Mesothelial cell of epicardium (in vitro differentiated cells): ENCODE measurements at regions not wholly inside any gene's neighbourhood (a gene's known extent, or its start where the extent isn't known, plus 50 kb on each side); places are given as distances from the start of the nearest gene placed in this dataset.
"Not testable (repeated sequence)": the region's sequence is repeated elsewhere in the genome, so short reads cannot be mapped to it uniquely, and the experiment has no call there.

Experiments used
- DNase-seq, 2 experiments: peaks; one replicate each; pipeline ENCODE4 v3.0.0; 2021; ENCODE audit warnings: low spot score in 2 of 2; ENCODE audit not compliant: unreplicated experiment in 2 of 2
- H3K27ac Mint-ChIP-seq: 2 replicates; pipeline ENCODE4 v1.8.0; 2021; ENCODE audit warnings: mixed read lengths
- H3K27me3 Mint-ChIP-seq: 2 replicates; pipeline ENCODE4 v1.8.0; 2021; ENCODE audit warnings: low read depth, mixed read lengths
- H3K36me3 Mint-ChIP-seq: 2 replicates; pipeline ENCODE4 v1.8.0; 2021; ENCODE audit warnings: mixed read lengths
- H3K4me1 Mint-ChIP-seq: 2 replicates; pipeline ENCODE4 v1.8.0; 2021; ENCODE audit warnings: mixed read lengths
- H3K4me3 Mint-ChIP-seq: 2 replicates; pipeline ENCODE4 v1.8.0; 2021; ENCODE audit warnings: mild to moderate bottlenecking, moderate library complexity, mixed read lengths
- H3K9me3 Mint-ChIP-seq: 2 replicates; pipeline ENCODE4 v1.8.0; 2021; ENCODE audit warnings: mixed read lengths
- TF ChIP-seq, protein P1 (sequence below): fragments of 200-600 bp; sonication (generic); IDR thresholded peaks from one replicate; pipeline ENCODE4 v1.5.0; 2021; ENCODE audit warnings: antibody characterized with exemption; ENCODE audit not compliant: unreplicated experiment

DNA sequence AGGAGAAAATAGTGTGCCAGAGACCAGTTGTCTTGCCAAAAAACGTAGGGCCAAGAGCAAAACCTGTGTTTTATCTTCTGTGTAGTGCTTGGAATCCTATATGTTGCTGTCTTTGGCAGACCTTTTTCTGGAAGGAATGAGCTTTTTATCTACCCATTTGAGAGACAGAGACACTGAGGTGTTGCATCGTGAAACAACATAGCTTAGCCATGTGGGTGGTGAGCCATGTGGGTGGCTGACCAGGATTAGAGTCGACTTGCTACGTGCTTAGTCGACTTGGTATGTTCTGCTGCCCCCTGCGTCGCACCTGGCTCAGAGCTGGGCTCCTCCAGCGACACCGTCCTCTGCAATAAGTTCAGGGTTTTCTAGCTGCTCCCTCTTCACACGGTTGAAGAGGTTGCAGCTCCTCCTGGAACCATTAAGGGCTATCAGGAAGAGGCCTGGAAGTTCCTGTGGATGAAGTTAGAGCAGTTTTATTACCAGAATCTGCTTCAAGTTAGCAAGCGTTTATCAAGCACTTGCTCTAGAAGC lies 175.8 kb downstream of the SH2D4B start:
- no peak overlapping the region for H3K27ac Mint-ChIP-seq
- peaks cover 11% of the 10 kb centered on the region for H3K4me1 Mint-ChIP-seq
- H3K9me3 Mint-ChIP-seq, result no peaks in the 10 kb centered on the region
- H3K4me3 Mint-ChIP-seq, result no peak overlapping the region
- DNase-seq, result no peak
- TF ChIP-seq, protein P1, sequence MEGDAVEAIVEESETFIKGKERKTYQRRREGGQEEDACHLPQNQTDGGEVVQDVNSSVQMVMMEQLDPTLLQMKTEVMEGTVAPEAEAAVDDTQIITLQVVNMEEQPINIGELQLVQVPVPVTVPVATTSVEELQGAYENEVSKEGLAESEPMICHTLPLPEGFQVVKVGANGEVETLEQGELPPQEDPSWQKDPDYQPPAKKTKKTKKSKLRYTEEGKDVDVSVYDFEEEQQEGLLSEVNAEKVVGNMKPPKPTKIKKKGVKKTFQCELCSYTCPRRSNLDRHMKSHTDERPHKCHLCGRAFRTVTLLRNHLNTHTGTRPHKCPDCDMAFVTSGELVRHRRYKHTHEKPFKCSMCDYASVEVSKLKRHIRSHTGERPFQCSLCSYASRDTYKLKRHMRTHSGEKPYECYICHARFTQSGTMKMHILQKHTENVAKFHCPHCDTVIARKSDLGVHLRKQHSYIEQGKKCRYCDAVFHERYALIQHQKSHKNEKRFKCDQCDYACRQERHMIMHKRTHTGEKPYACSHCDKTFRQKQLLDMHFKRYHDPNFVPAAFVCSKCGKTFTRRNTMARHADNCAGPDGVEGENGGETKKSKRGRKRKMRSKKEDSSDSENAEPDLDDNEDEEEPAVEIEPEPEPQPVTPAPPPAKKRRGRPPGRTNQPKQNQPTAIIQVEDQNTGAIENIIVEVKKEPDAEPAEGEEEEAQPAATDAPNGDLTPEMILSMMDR, result no peak
- H3K27me3 Mint-ChIP-seq, result no peaks in the 10 kb centered on the region
- no peaks in the 10 kb centered on the region for H3K36me3 Mint-ChIP-seq

DNA sequence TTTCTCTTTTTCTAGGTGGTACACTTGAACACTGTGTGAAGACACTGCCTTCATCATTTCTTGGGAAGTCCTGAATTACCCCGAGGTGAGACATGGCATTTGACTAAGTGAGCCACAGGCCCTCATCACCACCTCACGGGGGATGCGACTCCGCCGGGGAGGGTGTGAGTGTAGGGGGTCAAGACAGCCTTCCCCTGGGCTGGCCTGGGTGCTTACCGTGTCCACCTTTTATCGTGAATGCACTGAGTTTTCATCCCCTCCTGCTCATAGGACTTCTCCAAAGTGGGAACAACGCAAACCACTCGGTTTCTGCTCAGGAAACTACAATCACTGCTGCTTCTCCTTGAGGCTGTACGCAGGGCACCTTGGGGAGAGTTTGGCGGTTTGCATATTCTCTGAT lies 176.9 kb downstream of the SH2D4B start:
- H3K27me3 Mint-ChIP-seq, result no peaks in the 10 kb centered on the region
- TF ChIP-seq, protein P1, result no peak
- H3K4me1 Mint-ChIP-seq, result peaks cover 10% of the 10 kb centered on the region
- DNase-seq, result no peak
- H3K4me3 Mint-ChIP-seq, result no peak overlapping the region
- no peaks in the 10 kb centered on the region for H3K9me3 Mint-ChIP-seq
- H3K27ac Mint-ChIP-seq, result no peak overlapping the region
- H3K36me3 Mint-ChIP-seq, result no peaks in the 10 kb centered on the region

DNA sequence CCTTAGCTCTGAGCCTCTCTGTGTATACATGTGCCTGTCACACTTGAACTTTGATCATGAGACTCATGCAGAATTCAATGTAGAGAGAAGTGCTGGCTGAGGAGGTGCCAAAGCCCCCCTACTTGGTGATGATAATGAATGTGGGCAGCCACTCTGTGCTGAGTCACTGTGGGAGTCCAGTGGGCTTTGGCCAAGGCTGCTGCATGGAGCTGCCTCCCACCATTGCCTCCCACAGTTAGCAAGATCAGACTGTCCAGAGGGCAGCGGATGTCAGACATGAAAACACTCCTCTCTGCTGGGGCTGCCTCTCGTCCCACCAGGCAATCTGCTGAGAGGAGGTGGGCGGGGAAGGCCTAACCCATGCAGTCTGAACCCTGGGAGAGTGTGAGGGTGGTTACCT lies 180.3 kb downstream of the SH2D4B start:
- TF ChIP-seq, protein P1, result no peak
- peaks cover 2% of the 10 kb centered on the region for H3K36me3 Mint-ChIP-seq
- no peak for DNase-seq

DNA sequence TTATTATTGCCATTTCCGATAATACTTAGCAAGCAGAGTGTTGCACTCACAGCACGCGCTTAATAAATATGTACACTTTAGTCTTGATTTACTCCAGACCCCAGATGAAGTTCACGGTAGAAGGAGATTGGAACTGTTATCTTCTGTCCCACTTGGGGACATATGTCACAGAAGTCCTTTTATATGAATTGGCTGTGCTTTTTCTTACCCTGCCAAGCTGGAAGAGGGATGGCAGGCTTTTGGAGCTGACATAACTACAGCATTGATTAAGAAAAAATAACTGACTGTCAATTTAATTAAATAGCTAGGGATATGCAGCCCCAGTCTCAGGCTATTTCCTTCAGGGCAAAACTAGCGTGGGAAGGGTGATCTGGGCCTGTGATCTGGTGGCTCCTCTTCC lies 182.2 kb downstream of the SH2D4B start:
- DNase-seq, result no peak
- Mint-ChIP-seq H3K4me3 (no peak overlapping the region), H3K4me1 (peaks cover 3% of the 10 kb centered on the region), H3K27me3 (no peaks in the 10 kb centered on the region), H3K36me3 (peaks cover 2% of the 10 kb centered on the region), H3K27ac (no peak overlapping the region), H3K9me3 (peaks cover 7% of the 10 kb centered on the region)
- TF ChIP-seq, protein P1, result no peak

More for the DNA sequence above, 180.3 kb downstream of the SH2D4B start:
- Mint-ChIP-seq H3K27me3 (no peaks in the 10 kb centered on the region), H3K4me1 (peaks cover 3% of the 10 kb centered on the region), H3K4me3 (no peak overlapping the region), H3K9me3 (peaks cover 7% of the 10 kb centered on the region), H3K27ac (no peak overlapping the region)

DNA sequence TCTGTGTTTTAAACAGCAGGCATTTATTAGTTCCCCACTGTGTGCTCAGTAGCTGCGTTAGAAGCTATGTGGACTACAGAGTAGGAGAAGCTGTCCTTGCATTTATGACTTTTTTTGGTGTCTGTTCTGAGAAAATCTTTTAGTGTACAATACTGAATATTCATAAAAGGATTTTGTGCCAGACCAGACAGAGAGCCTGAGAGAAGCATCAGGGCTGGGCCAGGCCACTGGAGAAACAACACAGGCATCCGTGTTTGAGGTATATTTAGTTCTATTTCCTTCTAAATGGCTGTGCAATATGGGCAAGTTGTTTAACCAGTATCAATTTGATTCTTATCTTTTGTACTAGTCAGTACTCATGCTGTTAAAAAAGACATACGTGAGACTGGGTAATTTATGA lies 182.8 kb downstream of the SH2D4B start:
- TF ChIP-seq, protein P1, result no peak

DNA sequence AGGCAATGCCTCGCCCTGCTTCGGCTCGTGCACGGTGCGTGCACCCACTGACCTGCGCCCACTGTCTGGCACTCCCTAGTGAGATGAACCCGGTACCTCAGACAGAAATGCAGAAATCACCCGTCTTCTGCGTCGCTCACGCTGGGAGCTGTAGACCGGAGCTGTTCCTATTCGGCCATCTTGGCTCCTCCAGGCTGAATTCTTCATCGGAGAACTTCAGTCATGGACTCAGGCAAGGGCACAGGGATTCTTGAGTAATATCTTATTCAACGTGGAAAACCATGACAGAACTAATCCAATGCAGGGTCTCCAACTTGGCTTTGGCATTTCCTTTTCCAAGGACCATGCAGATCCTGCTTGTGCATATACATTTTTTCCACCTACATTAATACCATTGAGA lies 190.7 kb downstream of the SH2D4B start:
- H3K27ac Mint-ChIP-seq, H3K9me3 Mint-ChIP-seq, H3K27me3 Mint-ChIP-seq, H3K36me3 Mint-ChIP-seq, H3K4me3 Mint-ChIP-seq, DNase-seq, H3K4me1 Mint-ChIP-seq: not testable (repeated sequence)

More for the DNA sequence above, 182.8 kb downstream of the SH2D4B start:
- peaks cover 3% of the 10 kb centered on the region for H3K4me1 Mint-ChIP-seq
- DNase-seq, result no peak
- no peak overlapping the region for H3K27ac Mint-ChIP-seq
- H3K36me3 Mint-ChIP-seq, result peaks cover 2% of the 10 kb centered on the region
- H3K9me3 Mint-ChIP-seq, result peaks cover 7% of the 10 kb centered on the region
- no peaks in the 10 kb centered on the region for H3K27me3 Mint-ChIP-seq
- H3K4me3 Mint-ChIP-seq, result no peak overlapping the region
